ENCODE measurements at regions not wholly inside any gene's neighbourhood (a gene's known extent, or its start where the extent isn't known, plus 50 kb on each side); places are given as distances from the start of the nearest gene placed in this dataset.

- TF ChIP-seq POLR2A (IDR thresholded peaks at IDR 0.05) (no peak), CTCF (IDR thresholded peaks at IDR 0.05) (no peak)
These were observed 110.0 kb upstream of the MTHFD1L start for GRCh38 chr6:150755524-150755923.
